PC-3 (cell line): ENCODE measurements at regions not wholly inside any gene's neighbourhood (a gene's known extent, or its start where the extent isn't known, plus 50 kb on each side); places are given as distances from the start of the nearest gene placed in this dataset.

Source experiments
- ATAC-seq: fragments of 200-7000 bp; cut with Tn5 transposase; 2 replicates; pipeline ENCODE4 v1.9.1; 2020; ENCODE audit warnings: mild to moderate bottlenecking, moderate library complexity
- BruUV-seq: library from RNA; stranded (reverse); fragments of 400-500 nt; replicated peaks from 2 replicates; lab custom pipeline; 2021; lab: Mats Ljungman, UMichigan
- CTCF ChIA-PET: fragments of 300-600 bp; sonication (Branson Sonifier 250); formaldehyde crosslinking; loops from one replicate; lab custom pipeline; 2022; ENCODE audit warnings: antibody characterized with exemption; lab: Charles Lee
- POLR2A ChIA-PET: fragments of 300-600 bp; sonication (Branson Sonifier 250); formaldehyde crosslinking; loops from one replicate; lab custom pipeline; 2022; ENCODE audit warnings: antibody characterized with exemption; ENCODE audit not compliant: unreplicated experiment; lab: Charles Lee
- DNase-seq: peaks from one replicate; pipeline ENCODE4 v3.0.0-alpha.2; 2015
- H2AFZ ChIP-seq: fragments of 300-600 bp; sonication (generic); 2 replicates; pipeline ENCODE4 v1.6.0; 2016; ENCODE audit warnings: antibody characterized with exemption, low read length
- H3F3A ChIP-seq: fragments of 300-600 bp; sonication (generic); one replicate; pipeline ENCODE4 v1.6.0; 2017; ENCODE audit warnings: antibody characterized with exemption, low read length, control low read depth, mild to moderate bottlenecking; ENCODE audit not compliant: unreplicated experiment
- H3K27ac ChIP-seq: fragments of 300-600 bp; sonication (generic); 2 replicates; pipeline ENCODE4 v1.5.1; 2016; ENCODE audit warnings: mild to moderate bottlenecking, low read length
- H3K27me3 ChIP-seq: fragments of 300-600 bp; sonication (generic); 2 replicates; pipeline ENCODE4 v1.6.1; 2016; ENCODE audit warnings: low read length, mixed read lengths
- H3K36me3 ChIP-seq: fragments of 300-600 bp; sonication (generic); 2 replicates; pipeline ENCODE4 v1.6.1; 2016; ENCODE audit warnings: low read depth, mixed run types, low read length, mixed read lengths
- H3K4me1 ChIP-seq: fragments of 300-600 bp; sonication (generic); 2 replicates; pipeline ENCODE4 v1.5.1; 2016; ENCODE audit warnings: low read length; ENCODE audit not compliant: insufficient read depth
- H3K4me2 ChIP-seq: fragments of 300-600 bp; sonication (generic); 2 replicates; pipeline ENCODE4 v1.6.0; 2016; ENCODE audit warnings: low read length
- H3K4me3 ChIP-seq: fragments of 300-600 bp; sonication (generic); 2 replicates; pipeline ENCODE4 v1.5.1; 2016; ENCODE audit warnings: mild to moderate bottlenecking, low read length, mixed read lengths
- H3K79me2 ChIP-seq: fragments of 300-600 bp; sonication (generic); 2 replicates; pipeline ENCODE4 v1.6.1; 2017; ENCODE audit warnings: low read length, mixed read lengths
- H3K9ac ChIP-seq: fragments of 300-600 bp; sonication (generic); 2 replicates; pipeline ENCODE4 v1.6.0; 2016; ENCODE audit warnings: mild to moderate bottlenecking, low read length
- H3K9me2 ChIP-seq: fragments of 300-600 bp; sonication (generic); replicated peaks from 2 replicates; pipeline ENCODE4 v1.6.1; 2016; ENCODE audit warnings: mixed run types, low read length, mixed read lengths
- H3K9me3 ChIP-seq: fragments of 300-600 bp; sonication (generic); 2 replicates; pipeline ENCODE4 v1.6.1; 2016; ENCODE audit warnings: low read length, mixed read lengths
- H4K20me1 ChIP-seq: fragments of 300-600 bp; sonication (generic); 2 replicates; pipeline ENCODE4 v1.6.1; 2016; ENCODE audit warnings: low read length, mixed read lengths
- CTCF ChIP-seq: fragments of 300-600 bp; sonication (generic); conservative IDR thresholded peaks from 2 replicates; pipeline ENCODE4 v1.5.1; 2017; ENCODE audit warnings: antibody characterized with exemption, low read depth, mild to moderate bottlenecking, low read length
- EZH2 ChIP-seq: fragments of 300-600 bp; sonication (generic); IDR thresholded peaks from one replicate; pipeline ENCODE4 v1.6.1; 2017; ENCODE audit warnings: antibody characterized with exemption, mild to moderate bottlenecking, low read length; ENCODE audit not compliant: unreplicated experiment
- EZH2phosphoT487 ChIP-seq: fragments of 300-600 bp; sonication (generic); IDR thresholded peaks from 2 replicates; pipeline ENCODE4 v1.6.1; 2018; ENCODE audit warnings: mild to moderate bottlenecking, antibody characterized with exemption, low read length, borderline replicate concordance
- intact Hi-C: fragments of 100-400 bp; cut with micrococcal nuclease; formaldehyde crosslinking; loops from 2 replicates; pipeline ENCODE4 v1.9.0; 2023

GRCh38 chr1:184244962-184245361, 141.9 kb upstream of the C1orf21 start:
- intact Hi-C loops: loop anchor here (10.0 kb wide), 3 partner anchors 140 to 420 kb away; partner anchors contain the start of gene C1orf21
- no peak overlapping the region for H2AFZ ChIP-seq
- H3K36me3 ChIP-seq: no peaks in the 10 kb centered on the region
- ChIA-PET CTCF (no interaction called here), POLR2A (no interaction called here)
- no peak overlapping the region for H3K4me3 ChIP-seq
- H3K9me3 ChIP-seq: no peaks in the 10 kb centered on the region
- H3F3A ChIP-seq: no peaks in the 10 kb centered on the region
- BruUV-seq: no TSS peak
- H3K4me1 ChIP-seq: peaks cover 14% of the 10 kb centered on the region
- no peaks in the 10 kb centered on the region for H3K27me3 ChIP-seq
- H3K27ac ChIP-seq: no peak overlapping the region
- no peaks in the 10 kb centered on the region for H3K79me2 ChIP-seq
- H3K9ac ChIP-seq: no peak overlapping the region
- H4K20me1 ChIP-seq: no peaks in the 10 kb centered on the region
- TF ChIP-seq CTCF (no peak), EZH2 (no peak), EZH2phosphoT487 (no peak)
- DNase-seq (no peak), ATAC-seq (no peak)
- H3K9me2 ChIP-seq: no peaks in the 10 kb centered on the region
- H3K4me2 ChIP-seq: no peak overlapping the region

- H2AFZ ChIP-seq: no peak overlapping the region
- no peaks in the 10 kb centered on the region for H3K9me3 ChIP-seq
- peaks cover 6% of the 10 kb centered on the region; the same call in 1 of the 2 replicates for H3K4me1 ChIP-seq
- TF ChIP-seq EZH2phosphoT487 (no peak), EZH2 (no peak), CTCF (no peak)
- ATAC-seq: no peak
- H3K27me3 ChIP-seq: no peaks in the 10 kb centered on the region
- no peak overlapping the region for H3K27ac ChIP-seq
- no peak for DNase-seq
- no peaks in the 10 kb centered on the region for H4K20me1 ChIP-seq
- H3K9me2 ChIP-seq: no peaks in the 10 kb centered on the region
- no peaks in the 10 kb centered on the region for H3F3A ChIP-seq
- CTCF ChIA-PET: no interaction called here
- H3K4me3 ChIP-seq: no peak overlapping the region
- intact Hi-C loops: loop anchor here (10.0 kb wide), 3 partner anchors 137 to 417 kb away; partner anchors contain the start of gene C1orf21
- BruUV-seq: no TSS peak
- no peak overlapping the region for H3K9ac ChIP-seq
- H3K79me2 ChIP-seq: no peaks in the 10 kb centered on the region
- no peaks in the 10 kb centered on the region for H3K36me3 ChIP-seq
- H3K4me2 ChIP-seq: no peak overlapping the region
- POLR2A ChIA-PET: no interaction called here
Measured at GRCh38 chr1:184247671-184248070, 139.2 kb upstream of the C1orf21 start.

- H3F3A ChIP-seq: no peaks in the 10 kb centered on the region
- DNase-seq: no peak
- no TSS peak for BruUV-seq
- H3K9me3 ChIP-seq: no peaks in the 10 kb centered on the region
- H3K4me1 ChIP-seq: no peaks in the 10 kb centered on the region
- no peak overlapping the region for H3K4me2 ChIP-seq
- intact Hi-C loops: no loop called here
- TF ChIP-seq EZH2phosphoT487: no peak
- TF ChIP-seq CTCF: no peak
- TF ChIP-seq EZH2: no peak
- POLR2A ChIA-PET: no interaction called here
- H3K9me2 ChIP-seq: no peaks in the 10 kb centered on the region
- no peaks in the 10 kb centered on the region for H3K79me2 ChIP-seq
- H3K4me3 ChIP-seq: no peak overlapping the region
- H3K9ac ChIP-seq: no peak overlapping the region
- H2AFZ ChIP-seq: no peak overlapping the region
- no peaks in the 10 kb centered on the region for H3K27me3 ChIP-seq
- H4K20me1 ChIP-seq: no peaks in the 10 kb centered on the region
- CTCF ChIA-PET: no interaction called here
- no peak for ATAC-seq
- no peak overlapping the region for H3K27ac ChIP-seq
- no peaks in the 10 kb centered on the region for H3K36me3 ChIP-seq
Measured at GRCh38 chr1:184253921-184254320, 132.9 kb upstream of the C1orf21 start.
